Loucy (cell line): ENCODE measurements at regions not wholly inside any gene's neighbourhood (a gene's known extent, or its start where the extent isn't known, plus 50 kb on each side); places are given as distances from the start of the nearest gene placed in this dataset.
A peak's percentile ranks its signal among the peaks of the same experiment; 100 is the strongest.

Experiments used
- EZH2phosphoT487 ChIP-seq: fragments of 200-600 bp; IDR thresholded peaks from 2 replicates; pipeline ENCODE4 v1.6.1; 2018; ENCODE audit warnings: antibody characterized with exemption, mild to moderate bottlenecking, moderate library complexity, borderline replicate concordance
- TF ChIP-seq, protein P1 (sequence below): fragments of 200-600 bp; sonication (generic); conservative IDR thresholded peaks from 2 replicates; pipeline ENCODE4 v1.5.1; 2014; ENCODE audit warnings: mild to moderate bottlenecking, antibody characterized with exemption, low read length

DNA sequence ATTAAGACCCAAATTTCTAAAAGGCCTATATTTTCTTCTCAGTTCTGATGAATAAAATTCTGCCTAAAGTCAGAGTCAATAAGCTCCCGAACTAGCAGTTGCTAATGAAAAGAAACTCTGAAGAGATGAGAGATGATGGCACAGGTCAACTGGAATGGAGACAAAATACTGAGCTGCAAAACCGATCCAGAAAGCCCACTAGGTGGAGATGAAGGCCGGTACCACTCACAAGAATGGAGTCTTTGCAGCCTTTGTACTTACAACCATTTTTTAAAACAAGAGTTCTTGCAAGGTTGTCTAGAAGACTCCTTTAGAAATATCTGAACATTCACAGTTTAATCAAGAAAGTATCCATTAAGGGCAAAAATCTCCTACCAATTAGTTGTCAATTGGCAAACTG, 119.9 kb upstream of the TJP1 start:
- TF ChIP-seq EZH2phosphoT487: no peak
- TF ChIP-seq, protein P1, sequence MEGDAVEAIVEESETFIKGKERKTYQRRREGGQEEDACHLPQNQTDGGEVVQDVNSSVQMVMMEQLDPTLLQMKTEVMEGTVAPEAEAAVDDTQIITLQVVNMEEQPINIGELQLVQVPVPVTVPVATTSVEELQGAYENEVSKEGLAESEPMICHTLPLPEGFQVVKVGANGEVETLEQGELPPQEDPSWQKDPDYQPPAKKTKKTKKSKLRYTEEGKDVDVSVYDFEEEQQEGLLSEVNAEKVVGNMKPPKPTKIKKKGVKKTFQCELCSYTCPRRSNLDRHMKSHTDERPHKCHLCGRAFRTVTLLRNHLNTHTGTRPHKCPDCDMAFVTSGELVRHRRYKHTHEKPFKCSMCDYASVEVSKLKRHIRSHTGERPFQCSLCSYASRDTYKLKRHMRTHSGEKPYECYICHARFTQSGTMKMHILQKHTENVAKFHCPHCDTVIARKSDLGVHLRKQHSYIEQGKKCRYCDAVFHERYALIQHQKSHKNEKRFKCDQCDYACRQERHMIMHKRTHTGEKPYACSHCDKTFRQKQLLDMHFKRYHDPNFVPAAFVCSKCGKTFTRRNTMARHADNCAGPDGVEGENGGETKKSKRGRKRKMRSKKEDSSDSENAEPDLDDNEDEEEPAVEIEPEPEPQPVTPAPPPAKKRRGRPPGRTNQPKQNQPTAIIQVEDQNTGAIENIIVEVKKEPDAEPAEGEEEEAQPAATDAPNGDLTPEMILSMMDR: peak; percentile 18; the same call in 1 of the 2 replicates
